Mesenchymal stem cell (in vitro differentiated cells and primary cell): ENCODE measurements at regions not wholly inside any gene's neighbourhood (a gene's known extent, or its start where the extent isn't known, plus 50 kb on each side); places are given as distances from the start of the nearest gene placed in this dataset.

Experiments used
- DNase-seq: peaks from one replicate; pipeline ENCODE4 v3.0.0-alpha.2; 2013
- H2AFZ ChIP-seq: one replicate; pipeline ENCODE4 v1.6.1; 2013; ENCODE audit warnings: low read depth, mild to moderate bottlenecking, control low read depth, inconsistent platforms, low read length, moderate library complexity
- H2AK5ac ChIP-seq: 2 replicates; pipeline ENCODE4 v1.6.1; 2013; ENCODE audit warnings: low read length, moderate library complexity, mild to moderate bottlenecking, inconsistent platforms; ENCODE audit not compliant: severe bottlenecking
- H2BK120ac ChIP-seq: one replicate; pipeline ENCODE4 v1.6.1; 2013; ENCODE audit warnings: low read depth, mild to moderate bottlenecking, inconsistent platforms, low read length, moderate library complexity
- H2BK12ac ChIP-seq, 2 experiments: one replicate each; pipeline ENCODE4 v1.6.1; 2013; ENCODE audit warnings: inconsistent platforms in 2 of 2, low read length in 2 of 2, mild to moderate bottlenecking in 2 of 2, moderate library complexity in 2 of 2, control low read depth in 1 of 2
- H2BK15ac ChIP-seq: one replicate; pipeline ENCODE4 v1.6.1; 2013; ENCODE audit warnings: mild to moderate bottlenecking, low read depth, inconsistent platforms; ENCODE audit not compliant: poor library complexity, severe bottlenecking
- H2BK5ac ChIP-seq: 2 replicates; pipeline ENCODE4 v1.6.1; 2013; ENCODE audit warnings: low read depth, mild to moderate bottlenecking, low read length, control low read depth, inconsistent platforms; ENCODE audit not compliant: poor library complexity, severe bottlenecking
- H3K14ac ChIP-seq, 2 experiments: one replicate each; pipeline ENCODE4 v1.6.1; 2013; ENCODE audit warnings: inconsistent platforms in 2 of 2, low read length in 2 of 2, control low read depth in 1 of 2, mild to moderate bottlenecking in 1 of 2, moderate library complexity in 1 of 2
- H3K18ac ChIP-seq, 2 experiments: one replicate each; pipeline ENCODE4 v1.6.1; 2013; ENCODE audit warnings: inconsistent platforms in 2 of 2, low read length in 2 of 2, control low read depth in 1 of 2, low read depth in 1 of 2, mild to moderate bottlenecking in 1 of 2
- H3K23ac ChIP-seq, 2 experiments: one replicate each; pipeline ENCODE4 v1.6.1; 2013; ENCODE audit warnings: inconsistent platforms in 2 of 2, low read length in 2 of 2, mild to moderate bottlenecking in 2 of 2, moderate library complexity in 2 of 2, control low read depth in 1 of 2
- H3K27ac ChIP-seq: 2 replicates; pipeline ENCODE4 v1.5.1; 2013; ENCODE audit warnings: mild to moderate bottlenecking, moderate library complexity, low read length, control low read depth, inconsistent platforms; ENCODE audit not compliant: poor library complexity, severe bottlenecking
- H3K27me3 ChIP-seq, 2 experiments: 2 replicates each; pipeline versions ENCODE4 v1.6.1 to v1.7.0; 2013; ENCODE audit warnings: low read length in 2 of 2, mild to moderate bottlenecking in 2 of 2, moderate library complexity in 2 of 2, control low read depth in 1 of 2, inconsistent platforms in 1 of 2; ENCODE audit not compliant: control insufficient read depth in 1 of 2, insufficient read depth in 1 of 2
- H3K36me3 ChIP-seq, 2 experiments: 2 replicates each; pipeline versions ENCODE4 v1.6.1 to v1.7.0; 2013; ENCODE audit warnings: low read length in 2 of 2, control low read depth in 1 of 2, inconsistent platforms in 1 of 2, low read depth in 1 of 2, mild to moderate bottlenecking in 1 of 2; ENCODE audit not compliant: insufficient read depth in 2 of 2, control insufficient read depth in 1 of 2
- H3K4ac ChIP-seq, 2 experiments: one replicate each; pipeline ENCODE4 v1.6.1; 2013; ENCODE audit warnings: inconsistent platforms in 2 of 2, low read length in 2 of 2, mild to moderate bottlenecking in 2 of 2, moderate library complexity in 2 of 2, control low read depth in 1 of 2, low read depth in 1 of 2
- H3K4me1 ChIP-seq: 2 replicates; pipeline ENCODE4 v1.6.1; 2013; ENCODE audit warnings: low read depth, low read length, control low read depth; ENCODE audit not compliant: control insufficient read depth, insufficient read depth
- H3K4me2 ChIP-seq: 2 replicates; pipeline ENCODE4 v1.6.1; 2013; ENCODE audit warnings: low read length, mild to moderate bottlenecking, inconsistent platforms; ENCODE audit not compliant: poor library complexity, severe bottlenecking
- H3K4me3 ChIP-seq, 2 experiments: 2 replicates each; pipeline versions ENCODE4 v1.5.1 to v1.7.0; 2013; ENCODE audit warnings: low read length in 2 of 2, mild to moderate bottlenecking in 2 of 2, control low read depth in 1 of 2, low read depth in 1 of 2; ENCODE audit not compliant: insufficient read depth in 1 of 2
- H3K79me1 ChIP-seq: replicated peaks from 2 replicates; pipeline ENCODE4 v1.6.1; 2013; ENCODE audit warnings: mild to moderate bottlenecking, control low read depth, low read length, inconsistent platforms; ENCODE audit not compliant: poor library complexity, severe bottlenecking
- H3K9ac ChIP-seq: 2 replicates; pipeline ENCODE4 v1.7.0; 2013; ENCODE audit warnings: mild to moderate bottlenecking, low read length, moderate library complexity
- H3K9me3 ChIP-seq: 2 replicates; pipeline ENCODE4 v1.7.0; 2013; ENCODE audit warnings: mild to moderate bottlenecking, low read length; ENCODE audit not compliant: control insufficient read depth
- H4K8ac ChIP-seq: one replicate; pipeline ENCODE4 v1.6.1; 2013; ENCODE audit warnings: inconsistent platforms, mild to moderate bottlenecking, low read length, moderate library complexity
- H4K91ac ChIP-seq: one replicate; pipeline ENCODE4 v1.6.1; 2013; ENCODE audit warnings: mild to moderate bottlenecking, low read length, inconsistent platforms
- WGBS: methylation state at CpG from one replicate; pipeline ENCODE4 v1.1.7; 2013; ENCODE audit warnings: mixed read lengths; 5-methylcytosine and 5-hydroxymethylcytosine counted together

DNA sequence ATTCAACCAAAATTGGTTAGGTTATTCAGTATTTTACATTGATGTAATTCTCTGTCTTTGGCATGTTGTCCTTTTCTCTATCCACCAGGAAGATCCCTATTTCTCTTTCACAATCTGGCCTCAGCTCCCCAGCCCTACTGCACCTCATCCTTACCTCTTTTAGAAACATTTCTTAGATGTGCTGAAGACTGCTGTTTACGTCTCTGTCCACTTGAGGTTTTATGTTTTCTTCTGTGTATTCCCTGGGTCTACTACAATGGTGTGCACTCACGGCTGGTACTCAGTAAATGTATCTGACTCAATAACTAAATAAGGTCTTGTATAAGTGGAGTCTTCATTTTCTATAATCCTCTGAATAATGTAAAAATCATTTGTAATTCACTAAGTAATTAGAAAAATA is 822.7 kb downstream of the DTWD2 start:
- no peaks in the 10 kb centered on the region for H3K9me3 ChIP-seq
- no peak overlapping the region for H3K18ac ChIP-seq
- no peak overlapping the region for H3K27ac ChIP-seq
- H2AK5ac ChIP-seq: no peak overlapping the region
- no peak overlapping the region for H3K4ac ChIP-seq
- no peaks in the 10 kb centered on the region for H3K27me3 ChIP-seq
- H3K4me3 ChIP-seq: no peak overlapping the region
- no peak overlapping the region for H2BK12ac ChIP-seq
- no peaks in the 10 kb centered on the region for H3K79me1 ChIP-seq
- H3K4me1 ChIP-seq: no peaks in the 10 kb centered on the region
- H3K23ac ChIP-seq: no peak overlapping the region
- no peak overlapping the region for H3K14ac ChIP-seq
- H2AFZ ChIP-seq: no peak overlapping the region
- WGBS: 100% methylated on average over 1 of the region's 2 CpGs
- H3K36me3 ChIP-seq: no peaks in the 10 kb centered on the region
- no peak overlapping the region for H4K8ac ChIP-seq
- H3K4me2 ChIP-seq: no peak overlapping the region
- no peak overlapping the region for H2BK120ac ChIP-seq
- no peak overlapping the region for H2BK5ac ChIP-seq
- H2BK15ac ChIP-seq: no peak overlapping the region
- DNase-seq: no peak
- no peak overlapping the region for H4K91ac ChIP-seq
- H3K9ac ChIP-seq: no peak overlapping the region

DNA sequence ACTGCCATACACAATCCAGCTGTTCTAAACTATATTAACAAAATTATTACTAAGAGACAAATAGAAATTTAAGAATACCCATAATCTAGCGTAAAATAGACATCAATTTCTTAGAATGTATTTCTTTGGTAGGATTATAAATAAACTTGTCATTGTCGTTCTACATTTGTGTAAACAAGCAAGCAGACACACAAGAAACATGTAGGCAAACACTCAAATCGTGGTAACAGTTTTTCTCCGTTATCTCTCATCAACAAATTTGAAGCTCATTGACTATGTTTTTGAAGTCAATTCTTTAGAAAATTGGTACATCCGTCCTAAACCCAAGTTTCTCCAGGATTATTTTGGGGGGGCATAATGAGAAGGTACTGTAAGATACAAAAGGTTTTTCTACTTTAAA is 832.2 kb downstream of the DTWD2 start:
- Histone ChIP-seq H3K27ac (no peak overlapping the region), H3K79me1 (no peaks in the 10 kb centered on the region), H3K4me1 (no peaks in the 10 kb centered on the region), H2BK5ac (no peak overlapping the region), H2BK12ac (no peak overlapping the region), H2BK120ac (no peak overlapping the region), H3K4me3 (no peak overlapping the region), H2AFZ (no peak overlapping the region), H3K4me2 (no peak overlapping the region), H3K4ac (no peak overlapping the region), H3K9ac (no peak overlapping the region), H3K18ac (no peak overlapping the region), H3K14ac (no peak overlapping the region), H3K9me3 (no peaks in the 10 kb centered on the region), H2AK5ac (no peak overlapping the region), H4K91ac (no peak overlapping the region), H3K36me3 (no peaks in the 10 kb centered on the region), H3K23ac (no peak overlapping the region), H3K27me3 (no peaks in the 10 kb centered on the region), H2BK15ac (no peak overlapping the region), H4K8ac (no peak overlapping the region)
- WGBS: 93% methylated on average over 3 of the region's 5 CpGs
- no peak for DNase-seq

DNA sequence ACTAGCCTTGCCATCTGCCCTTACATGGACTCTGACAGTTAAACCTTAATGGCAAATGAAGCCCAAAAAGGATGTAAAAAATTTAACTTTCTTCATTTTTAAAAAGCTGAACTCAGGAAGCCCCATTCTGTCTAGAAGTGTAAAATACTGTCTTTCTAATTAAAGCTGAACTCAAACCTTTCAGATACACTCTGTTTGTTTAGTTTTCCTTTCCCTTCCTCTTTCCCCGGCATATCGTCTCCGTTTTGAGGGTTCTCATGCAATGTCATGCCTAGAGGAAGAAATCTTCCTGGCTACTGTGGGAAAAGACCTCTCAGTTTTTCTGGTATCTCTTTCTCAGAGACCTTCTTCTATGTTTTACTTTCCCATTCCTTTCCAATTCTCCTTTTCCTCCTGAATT is 841.5 kb downstream of the DTWD2 start:
- Histone ChIP-seq H3K18ac (no peak overlapping the region), H3K79me1 (no peaks in the 10 kb centered on the region), H2BK12ac (no peak overlapping the region), H2AFZ (no peak overlapping the region), H3K23ac (no peak overlapping the region), H3K27me3 (no peaks in the 10 kb centered on the region), H3K27ac (no peak overlapping the region), H4K8ac (no peak overlapping the region), H3K4me3 (no peak overlapping the region), H3K4me1 (no peaks in the 10 kb centered on the region), H2AK5ac (no peak overlapping the region), H2BK5ac (no peak overlapping the region), H2BK15ac (no peak overlapping the region), H3K14ac (no peak overlapping the region), H3K9ac (no peak overlapping the region), H3K9me3 (no peaks in the 10 kb centered on the region), H3K4ac (no peak overlapping the region), H3K36me3 (no peaks in the 10 kb centered on the region), H2BK120ac (no peak overlapping the region), H3K4me2 (no peak overlapping the region), H4K91ac (no peak overlapping the region)
- peak; percentile 3 for DNase-seq
- 78% methylated on average over 3 of the region's 3 CpGs for WGBS

DNA sequence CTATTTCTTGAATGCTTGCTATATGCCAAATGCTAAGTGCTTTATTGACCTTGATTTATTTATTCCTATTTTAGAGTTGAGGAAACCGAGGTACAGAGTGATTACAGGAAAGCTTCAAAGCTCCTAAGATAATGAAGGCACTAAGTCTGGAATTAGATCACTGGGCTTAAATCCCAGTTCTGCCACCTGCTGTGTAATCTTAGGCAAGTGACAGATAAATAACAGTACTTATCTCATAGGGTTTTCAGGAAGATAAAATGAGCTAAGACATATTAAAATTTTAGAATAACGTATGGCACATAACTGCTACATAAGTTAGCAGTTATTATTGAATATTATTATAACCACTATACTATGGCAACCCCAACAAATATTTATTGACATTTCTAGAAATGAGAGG is 843.8 kb downstream of the DTWD2 start:
- Histone ChIP-seq H3K27ac (no peak overlapping the region), H3K36me3 (no peaks in the 10 kb centered on the region), H3K4me3 (no peak overlapping the region), H2BK120ac (no peak overlapping the region), H3K4ac (no peak overlapping the region), H2AK5ac (no peak overlapping the region), H3K23ac (no peak overlapping the region), H3K4me1 (no peaks in the 10 kb centered on the region), H3K9ac (no peak overlapping the region), H3K14ac (no peak overlapping the region), H3K4me2 (no peak overlapping the region), H3K27me3 (no peaks in the 10 kb centered on the region), H2BK12ac (no peak overlapping the region), H4K8ac (no peak overlapping the region), H2BK15ac (no peak overlapping the region), H4K91ac (no peak overlapping the region), H2AFZ (no peak overlapping the region), H3K9me3 (no peaks in the 10 kb centered on the region), H3K79me1 (no peaks in the 10 kb centered on the region), H2BK5ac (no peak overlapping the region), H3K18ac (no peak overlapping the region)
- WGBS: 67% methylated on average over 1 of the region's 2 CpGs
- no peak for DNase-seq
